ENCODE measurements at regions not wholly inside any gene's neighbourhood (a gene's known extent, or its start where the extent isn't known, plus 50 kb on each side); places are given as distances from the start of the nearest gene placed in this dataset.

GRCh38 chr1:9481048-9481447 is 58.2 kb upstream of the SLC25A33 start:
- TF ChIP-seq KDM5A (IDR thresholded peaks at IDR 0.05) = no peak
- TF ChIP-seq NPAS2 (CRISPR knock-in tag; IDR thresholded peaks at IDR 0.05; ENCODE audit: borderline replicate concordance) = no peak
- no peak for TF ChIP-seq CTCF (IDR thresholded peaks at IDR 0.05)
- TF ChIP-seq USF2 (IDR thresholded peaks at IDR 0.05) = no peak
- no peak for TF ChIP-seq HDAC2 (IDR thresholded peaks at IDR 0.05)
- no peak for TF ChIP-seq CEBPB (IDR thresholded peaks at IDR 0.05)
- TF ChIP-seq FOXS1 (CRISPR knock-in tag; IDR thresholded peaks at IDR 0.05) = no peak
- TF ChIP-seq PBX3 (IDR thresholded peaks at IDR 0.05) = no peak
- TF ChIP-seq RARB (CRISPR knock-in tag; IDR thresholded peaks at IDR 0.05) = no peak
- no peak for TF ChIP-seq JUNB (IDR thresholded peaks at IDR 0.05)
- TF ChIP-seq RNF2 (IDR thresholded peaks at IDR 0.05; ENCODE audit: borderline replicate concordance, low read depth) = no peak
- TF ChIP-seq ELK1 (IDR thresholded peaks at IDR 0.05; ENCODE audit: low read depth, low read length) = no peak
